Heart left ventricle (tissue), 13 donors: ENCODE measurements at regions not wholly inside any gene's neighbourhood (a gene's known extent, or its start where the extent isn't known, plus 50 kb on each side); places are given as distances from the start of the nearest gene placed in this dataset.

ENCODE experiments used
- CTCF ChIP-seq, 12 donors: fragments of 200-600 bp; sonication (generic) in 4 of 12; IDR thresholded peaks; one replicate each; pipeline versions ENCODE4 v1.5.0 to v1.8.0; 2018 to 2022; ENCODE audit warnings: antibody characterized with exemption in 12 of 12, mild to moderate bottlenecking in 5 of 12
- POLR2A ChIP-seq, 2 donors: fragments of 450-650 bp; IDR thresholded peaks; one replicate each; pipeline ENCODE4 v1.6.1; 2017; ENCODE audit warnings: antibody characterized with exemption in 2 of 2, mild to moderate bottlenecking in 2 of 2, moderate library complexity in 2 of 2
- donor health status: ischemic (EF 13 %, LVEDD 7.1; RV severe dilation, severe dysfunction).
- donor health status: DM: no; HTN: yes; CAD: no.
- donor health status: DM: no; HTN: no; CAD: no.
- donor health status: ischemic (EF 25% LVEDD 6.9; RV normal size, moderate dysfunction).
- donor health status: ischemic (EF 25% LVEDD 5.7; RV mildly dilated, moderate dysfunction).
- donor health status: ischemic (EF 35%, LVEDD 5.7; RV mildly dilated, moderate dysfunction).
- donor health status: nonischemic (EF 11% LVEDD 7.7; RV severe dilation, severe dysfunction).
- donor health status: DM: yes; HTN: yes; CAD: no.
- donor health status: PGD.
- donor health status: ischemic (EF 29% LVEDD 5.4; RV normal size, mild dysfunction).
- donor health status: nonischemic (EF 23%, LVEDD 6.1; RV moderate dilation, normal function).

- TF ChIP-seq CTCF (IDR thresholded peaks at IDR 0.05) (no peak), POLR2A (IDR thresholded peaks at IDR 0.05) (no peak)
Measured at GRCh38 chr9:36765468-36766341, 193.0 kb downstream of the MELK start.
